Tibial nerve (tissue), 4 donors: ENCODE measurements at regions not wholly inside any gene's neighbourhood (a gene's known extent, or its start where the extent isn't known, plus 50 kb on each side); places are given as distances from the start of the nearest gene placed in this dataset.
"Not testable (repeated sequence)": the region's sequence is repeated elsewhere in the genome, so short reads cannot be mapped to it uniquely, and the experiment has no call there.

Source experiments
- DNase-seq, 2 donors: peaks; one replicate each; pipeline ENCODE4 v3.0.0-alpha.2; 2019; ENCODE audit warnings: low spot score in 2 of 2
- H3K27ac ChIP-seq, 4 donors: fragments of 200-600 bp; sonication (generic) in 3 of 4; one replicate each; pipeline ENCODE4 v1.5.1; 2017 to 2019; ENCODE audit warnings: mild to moderate bottlenecking in 1 of 4
- H3K27me3 ChIP-seq, 2 donors: fragments of 200-600 bp; sonication (generic) in 1 of 2; one replicate each; pipeline versions ENCODE4 v1.5.1 to v1.6.0; 2017 to 2019
- H3K36me3 ChIP-seq, 3 donors: fragments of 200-600 bp; sonication (generic); one replicate each; pipeline ENCODE4 v1.5.1; 2018 to 2019
- H3K4me1 ChIP-seq, 4 donors: fragments of 200-600 bp; sonication (generic) in 3 of 4; one replicate each; pipeline ENCODE4 v1.5.1; 2017 to 2019
- H3K4me3 ChIP-seq, 4 donors: fragments of 200-600 bp; sonication (generic) in 3 of 4; one replicate each; pipeline ENCODE4 v1.5.1; 2017 to 2019; ENCODE audit warnings: mild to moderate bottlenecking in 1 of 4, moderate library complexity in 1 of 4
- H3K9me3 ChIP-seq, 4 donors: fragments of 200-600 bp; sonication (generic) in 3 of 4; one replicate each; pipeline ENCODE4 v1.5.1; 2017 to 2019
- CTCF ChIP-seq, 5 experiments: fragments of 200-600 bp in 3 of 5; fragments of 450-650 bp in 2 of 5; sonication (generic) in 3 of 5; IDR thresholded peaks; one replicate each; pipeline ENCODE4 v1.5.1; 2016 to 2019; ENCODE audit warnings: antibody characterized with exemption in 5 of 5, mild to moderate bottlenecking in 3 of 5, moderate library complexity in 2 of 5
- EP300 ChIP-seq, 2 donors: sonication (generic); formaldehyde crosslinking; IDR thresholded peaks; one replicate each; pipeline ENCODE4 v1.6.1; 2017; ENCODE audit warnings: antibody characterized with exemption in 2 of 2, mild to moderate bottlenecking in 1 of 2
- POLR2A ChIP-seq, 2 donors: fragments of 450-650 bp; IDR thresholded peaks; one replicate each; pipeline ENCODE4 v1.6.1; 2017; ENCODE audit warnings: antibody characterized with exemption in 2 of 2, mild to moderate bottlenecking in 2 of 2, moderate library complexity in 2 of 2
- WGBS, 2 donors: methylation state at CpG; one replicate each; pipeline ENCODE4 v1.1.5; 2018; 5-methylcytosine and 5-hydroxymethylcytosine counted together

- TF ChIP-seq CTCF (IDR thresholded peaks at IDR 0.05) = no peak
- no peak for TF ChIP-seq POLR2A (IDR thresholded peaks at IDR 0.05)
- TF ChIP-seq EP300 (IDR thresholded peaks at IDR 0.05) = no peak
- DNase-seq = no peak
- Histone ChIP-seq H3K27ac (no peak overlapping the region), H3K36me3 (no peaks in the 10 kb centered on the region), H3K4me3 (no peak overlapping the region), H3K27me3 (no peaks in the 10 kb centered on the region), H3K4me1 (peaks cover 0 to 7% (median 0%) of the 10 kb centered on the region in 4 donors), H3K9me3 (no peaks in the 10 kb centered on the region)
- WGBS, 2 donors = 91 to 96% methylated on average over 2 of the region's 2 CpGs
Measured at GRCh38 chr5:44051591-44051990, 337.6 kb downstream of the FGF10 start.

- H3K9me3 ChIP-seq = peaks cover 0 to 19% (median 0%) of the 10 kb centered on the region in 4 donors
- peak in 1 of 2 donors; percentile 9 for TF ChIP-seq EP300 (IDR thresholded peaks at IDR 0.05)
- TF ChIP-seq CTCF (IDR thresholded peaks at IDR 0.05) = no peak
- 47 to 54% methylated on average over 4 of the region's 4 CpGs for WGBS, 2 donors
- peak in 1 of 2 donors; percentile 21 for DNase-seq
- H3K27me3 ChIP-seq = no peaks in the 10 kb centered on the region
- no peak overlapping the region for H3K27ac ChIP-seq
- no peak overlapping the region for H3K4me3 ChIP-seq
- peaks cover 0 to 7% (median 0%) of the 10 kb centered on the region in 4 donors for H3K4me1 ChIP-seq
- no peaks in the 10 kb centered on the region for H3K36me3 ChIP-seq
Measured at GRCh38 chr5:44048276-44048984, 340.8 kb downstream of the FGF10 start.

- Histone ChIP-seq H3K4me3 (no peak overlapping the region), H3K36me3 (no peaks in the 10 kb centered on the region), H3K27me3 (no peaks in the 10 kb centered on the region), H3K27ac (no peak overlapping the region), H3K9me3 (peaks cover 0 to 19% (median 0%) of the 10 kb centered on the region in 4 donors), H3K4me1 (peaks cover 0 to 7% (median 0%) of the 10 kb centered on the region in 4 donors)
- TF ChIP-seq CTCF (IDR thresholded peaks at IDR 0.05) = no peak
- no peak for TF ChIP-seq POLR2A (IDR thresholded peaks at IDR 0.05)
- no peak for TF ChIP-seq EP300 (IDR thresholded peaks at IDR 0.05)
- no peak for DNase-seq
- 59 to 73% methylated on average over 6 of the region's 6 CpGs for WGBS, 2 donors
Measured at GRCh38 chr5:44046619-44047364, 342.4 kb downstream of the FGF10 start.

GRCh38 chr5:44044549-44044948, 344.7 kb downstream of the FGF10 start:
- H3K9me3 ChIP-seq = peaks cover 0 to 31% (median 0%) of the 10 kb centered on the region in 4 donors
- H3K36me3 ChIP-seq, H3K27ac ChIP-seq, H3K4me3 ChIP-seq, H3K4me1 ChIP-seq, DNase-seq, H3K27me3 ChIP-seq: not testable (repeated sequence)
- WGBS, 2 donors = 92 to 98% methylated on average over 4 of the region's 4 CpGs

GRCh38 chr5:44028226-44028625, 361.0 kb downstream of the FGF10 start:
- Histone ChIP-seq H3K4me3 (no peak overlapping the region), H3K27me3 (no peaks in the 10 kb centered on the region), H3K9me3 (no peaks in the 10 kb centered on the region), H3K4me1 (no peaks in the 10 kb centered on the region), H3K36me3 (no peaks in the 10 kb centered on the region), H3K27ac (no peak overlapping the region)
- TF ChIP-seq CTCF (IDR thresholded peaks at IDR 0.05) (no peak), EP300 (IDR thresholded peaks at IDR 0.05) (no peak), POLR2A (IDR thresholded peaks at IDR 0.05) (no peak)
- DNase-seq = no peak
- WGBS, 2 donors = 46 to 55% methylated on average over 1 of the region's 1 CpG
